ENCODE measurements at regions not wholly inside any gene's neighbourhood (a gene's known extent, or its start where the extent isn't known, plus 50 kb on each side); places are given as distances from the start of the nearest gene placed in this dataset.

DNA sequence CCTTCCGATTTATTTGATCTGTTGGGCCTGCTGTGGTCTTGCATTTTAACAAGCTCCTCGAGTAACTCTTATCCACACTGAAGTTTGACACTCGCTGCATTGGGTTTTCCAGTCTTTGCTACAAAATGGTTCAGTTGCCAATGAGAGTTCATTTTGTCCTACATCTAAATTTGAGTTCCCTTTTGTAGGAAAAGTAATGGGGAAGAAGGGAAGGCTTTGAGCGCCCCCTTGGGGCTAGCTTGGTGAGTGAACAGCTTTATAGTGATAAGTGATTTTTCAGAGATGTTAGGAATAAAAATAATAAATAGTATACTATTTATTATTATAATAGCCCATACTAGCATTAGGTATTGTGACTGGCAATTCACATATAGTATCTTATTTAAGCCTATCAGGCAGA is 89.9 kb upstream of the GNAQ start:
- TF ChIP-seq ZNF274 (IDR thresholded peaks at IDR 0.05; ENCODE audit: low read depth, low read length) (no peak), YY1 (IDR thresholded peaks at IDR 0.05; ENCODE audit: insufficient read depth, insufficient read length) (no peak), SUZ12 (IDR thresholded peaks at IDR 0.05; ENCODE audit: extremely low read depth, insufficient read depth, insufficient read length) (no peak)

Measured in NT2/D1 (cell line).